Body of pancreas (tissue), 4 donors: ENCODE measurements at regions not wholly inside any gene's neighbourhood (a gene's known extent, or its start where the extent isn't known, plus 50 kb on each side); places are given as distances from the start of the nearest gene placed in this dataset. TPM values are rescaled to one million over a fixed set of nuclear protein-coding genes. Genes with fewer than 3 reads are reported as not detected.
"Not testable (repeated sequence)": the region's sequence is repeated elsewhere in the genome, so short reads cannot be mapped to it uniquely, and the experiment has no call there.

Experiments
- ATAC-seq: fragments of 150-250 bp; one replicate; pipeline ENCODE4 v1.9.1; 2016
- DNase-seq, 4 donors: peaks; one replicate each; pipeline ENCODE4 v3.0.0-alpha.2; 2019
- H3K27ac ChIP-seq, 4 donors: fragments of 200-600 bp; sonication (generic); 1 replicate in 3 of 4; 2 replicates in 1 of 4; pipeline versions ENCODE4 v1.5.1 to v1.6.1; 2016 to 2019; ENCODE audit warnings: mild to moderate bottlenecking in 1 of 4, mixed read lengths in 1 of 4, moderate library complexity in 1 of 4
- H3K27me3 ChIP-seq, 2 donors: fragments of 200-600 bp; sonication (generic); one replicate each; pipeline ENCODE4 v1.6.0; 2016; ENCODE audit warnings: mild to moderate bottlenecking in 1 of 2
- H3K36me3 ChIP-seq, 2 donors: fragments of 200-600 bp; sonication (generic); replicated peaks in 1 of 2; 2 replicates each; pipeline ENCODE4 v1.5.1; 2016; ENCODE audit warnings: low read depth in 2 of 2; ENCODE audit not compliant: insufficient read depth in 1 of 2
- H3K4me1 ChIP-seq: fragments of 200-600 bp; sonication (generic); one replicate; pipeline ENCODE4 v1.6.0; 2016
- H3K4me3 ChIP-seq, 2 donors: fragments of 200-600 bp; sonication (generic); 1 replicate in 1 of 2; 2 replicates in 1 of 2; pipeline ENCODE4 v1.5.1; 2016 to 2019
- H3K9me3 ChIP-seq, 3 donors: fragments of 200-600 bp; sonication (generic); 1 replicate in 2 of 3; 2 replicates in 1 of 3; pipeline ENCODE4 v1.5.1; 2016
- POLR2A ChIP-seq, 3 donors: fragments of 450-650 bp; IDR thresholded peaks; one replicate each; pipeline ENCODE4 v1.6.1; 2016; ENCODE audit warnings: antibody characterized with exemption in 3 of 3, mild to moderate bottlenecking in 2 of 3
- WGBS, 2 donors: methylation state at CpG; one replicate each; pipeline ENCODE4 v1.1.5; 2017; 5-methylcytosine and 5-hydroxymethylcytosine counted together
- intact Hi-C: fragments of 100-400 bp; cut with DNase I; formaldehyde crosslinking; loops from one replicate; pipeline ENCODE4 v1.15.1; 2023
- small RNA-seq: library from RNA; depleted of rRNA; stranded (forward); fragments of <200 nt; gene quantifications from one replicate; pipeline ENCODE3, GENCODE V24; 2016
- TF ChIP-seq, protein P1 (sequence below), 7 experiments: fragments of 450-650 bp in 4 of 7; fragments of 200-600 bp in 3 of 7; sonication (generic) in 3 of 7; IDR thresholded peaks; one replicate each; pipeline ENCODE4 v1.5.1; 2016 to 2019; ENCODE audit warnings: antibody characterized with exemption in 7 of 7

DNA sequence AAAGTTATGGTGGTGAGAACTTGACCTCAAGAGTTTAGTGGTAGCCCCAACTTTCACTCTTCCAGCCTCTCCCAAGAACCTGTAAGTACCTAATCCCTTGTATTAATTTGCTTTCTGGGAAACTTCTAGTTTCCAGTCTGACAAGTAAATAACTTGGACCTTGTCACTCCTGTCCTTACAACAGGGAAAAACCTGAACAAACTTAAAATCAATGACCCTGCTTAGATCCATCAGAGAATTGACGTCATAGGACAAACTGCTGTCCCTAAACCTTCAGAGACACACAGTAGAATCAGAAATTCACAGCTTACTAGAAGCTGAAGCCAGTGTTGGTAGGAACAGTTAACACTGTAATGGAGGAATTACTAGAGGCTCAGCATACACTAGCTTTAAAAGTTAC, 60.0 kb upstream of the DCLK2 start:
- no peak overlapping the region for H3K4me3 ChIP-seq
- DNase-seq (no peak), ATAC-seq (no peak)
- H3K36me3 ChIP-seq, result no peaks in the 10 kb centered on the region
- WGBS, 2 donors, result 43 to 56% methylated on average over 1 of the region's 1 CpG
- H3K27ac ChIP-seq, result no peak overlapping the region
- TF ChIP-seq POLR2A (IDR thresholded peaks at IDR 0.05), result no peak
- TF ChIP-seq, protein P1, sequence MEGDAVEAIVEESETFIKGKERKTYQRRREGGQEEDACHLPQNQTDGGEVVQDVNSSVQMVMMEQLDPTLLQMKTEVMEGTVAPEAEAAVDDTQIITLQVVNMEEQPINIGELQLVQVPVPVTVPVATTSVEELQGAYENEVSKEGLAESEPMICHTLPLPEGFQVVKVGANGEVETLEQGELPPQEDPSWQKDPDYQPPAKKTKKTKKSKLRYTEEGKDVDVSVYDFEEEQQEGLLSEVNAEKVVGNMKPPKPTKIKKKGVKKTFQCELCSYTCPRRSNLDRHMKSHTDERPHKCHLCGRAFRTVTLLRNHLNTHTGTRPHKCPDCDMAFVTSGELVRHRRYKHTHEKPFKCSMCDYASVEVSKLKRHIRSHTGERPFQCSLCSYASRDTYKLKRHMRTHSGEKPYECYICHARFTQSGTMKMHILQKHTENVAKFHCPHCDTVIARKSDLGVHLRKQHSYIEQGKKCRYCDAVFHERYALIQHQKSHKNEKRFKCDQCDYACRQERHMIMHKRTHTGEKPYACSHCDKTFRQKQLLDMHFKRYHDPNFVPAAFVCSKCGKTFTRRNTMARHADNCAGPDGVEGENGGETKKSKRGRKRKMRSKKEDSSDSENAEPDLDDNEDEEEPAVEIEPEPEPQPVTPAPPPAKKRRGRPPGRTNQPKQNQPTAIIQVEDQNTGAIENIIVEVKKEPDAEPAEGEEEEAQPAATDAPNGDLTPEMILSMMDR (IDR thresholded peaks at IDR 0.05), result no peak
- H3K27me3 ChIP-seq, result no peaks in the 10 kb centered on the region
- no peaks in the 10 kb centered on the region for H3K4me1 ChIP-seq
- intact Hi-C loops, result no loop called here
- no peaks in the 10 kb centered on the region for H3K9me3 ChIP-seq

DNA sequence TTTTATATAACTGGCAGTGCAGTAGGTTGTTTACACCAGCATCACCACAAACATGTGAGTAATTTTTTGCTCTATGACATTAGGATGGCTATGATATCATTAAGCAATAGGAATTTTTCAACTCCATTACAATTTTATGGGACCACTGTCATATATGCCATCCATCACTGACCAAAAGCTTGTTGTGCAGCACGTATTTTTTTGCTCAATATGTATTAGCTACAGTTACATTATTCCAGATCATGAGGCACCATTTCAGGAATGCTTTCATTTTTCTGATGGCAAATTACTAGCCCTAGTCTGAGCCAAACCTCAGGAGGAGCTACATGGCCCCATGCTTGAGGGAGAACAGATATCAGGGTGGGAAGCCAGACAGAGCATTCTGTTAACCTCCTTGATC, 56.8 kb upstream of the DCLK2 start:
- TF ChIP-seq, protein P1 (IDR thresholded peaks at IDR 0.05), result no peak
- TF ChIP-seq POLR2A (IDR thresholded peaks at IDR 0.05), result no peak
- no peak for DNase-seq
- H3K9me3 ChIP-seq, result no peaks in the 10 kb centered on the region
- H3K27ac ChIP-seq, result no peak overlapping the region
- H3K4me1 ChIP-seq, result no peaks in the 10 kb centered on the region
- no peaks in the 10 kb centered on the region for H3K36me3 ChIP-seq
- intact Hi-C loops, result no loop called here
- H3K4me3 ChIP-seq, result no peak overlapping the region
- ATAC-seq, result no peak
- 60 to 83% methylated on average over 1 of the region's 1 CpG for WGBS, 2 donors
- no peaks in the 10 kb centered on the region for H3K27me3 ChIP-seq

DNA sequence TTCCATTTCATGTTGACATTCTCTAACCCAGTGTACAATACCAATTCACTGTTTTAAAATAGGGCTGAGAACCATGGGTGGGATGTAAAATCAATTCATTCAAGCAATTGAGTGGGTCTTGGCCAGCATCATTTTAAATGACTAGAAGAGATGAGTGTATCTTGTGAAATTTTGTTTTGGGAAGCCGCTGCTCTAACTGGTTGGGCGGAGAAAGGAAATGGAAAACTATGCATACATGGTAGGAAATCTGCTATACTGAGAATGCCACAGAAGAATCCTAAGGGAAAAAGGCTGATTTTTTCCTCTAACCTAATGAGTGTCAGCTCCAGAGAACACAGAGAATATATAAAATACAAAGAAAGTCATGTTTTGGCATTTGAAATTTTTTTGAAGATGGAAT, 54.8 kb upstream of the DCLK2 start:
- Histone ChIP-seq H3K4me3 (no peak overlapping the region), H3K27me3 (no peaks in the 10 kb centered on the region), H3K9me3 (peaks cover 0 to 13% (median 0%) of the 10 kb centered on the region in 3 donors), H3K36me3 (no peaks in the 10 kb centered on the region), H3K4me1 (no peaks in the 10 kb centered on the region), H3K27ac (no peak overlapping the region)
- ATAC-seq, result no peak
- TF ChIP-seq, protein P1 (IDR thresholded peaks at IDR 0.05), result no peak
- no peak for TF ChIP-seq POLR2A (IDR thresholded peaks at IDR 0.05)
- no peak for DNase-seq
- intact Hi-C loops, result no loop called here
- 87 to 89% methylated on average over 2 of the region's 2 CpGs for WGBS, 2 donors

DNA sequence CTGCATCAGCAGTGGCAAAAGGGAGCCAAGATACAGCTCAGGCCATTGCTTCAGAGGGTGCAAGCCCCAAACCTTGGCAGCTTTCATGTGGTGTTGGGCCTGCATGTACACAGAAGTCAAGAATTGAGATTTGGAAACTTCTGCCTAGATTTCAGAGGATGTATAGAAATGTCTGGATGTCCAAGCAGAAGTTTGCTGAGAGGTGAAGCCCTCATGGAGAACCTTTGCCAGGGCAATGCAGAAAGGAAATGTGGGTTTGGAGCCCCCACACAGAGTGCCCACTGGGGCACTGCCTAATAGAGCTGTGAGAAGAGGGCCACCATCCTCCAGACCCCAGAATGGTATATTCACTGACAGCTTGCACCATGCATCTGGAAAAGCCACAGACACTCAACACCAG, 51.3 kb upstream of the DCLK2 start:
- H3K27me3 ChIP-seq, H3K4me3 ChIP-seq, DNase-seq, ATAC-seq, H3K36me3 ChIP-seq, H3K27ac ChIP-seq, intact Hi-C loops, H3K4me1 ChIP-seq: not testable (repeated sequence)
- H3K9me3 ChIP-seq, result peaks cover 0 to 13% (median 0%) of the 10 kb centered on the region in 3 donors

Small RNAs in the stretch of these regions (small RNA-seq; reads per million reads assigned to genes)
- gene RNA5SP167 (not detected), gene RNU6-1230P (not detected)
